Duodenal mucosa (tissue), 2 donors: ENCODE measurements at regions not wholly inside any gene's neighbourhood (a gene's known extent, or its start where the extent isn't known, plus 50 kb on each side); places are given as distances from the start of the nearest gene placed in this dataset.
"Not testable (repeated sequence)": the region's sequence is repeated elsewhere in the genome, so short reads cannot be mapped to it uniquely, and the experiment has no call there.

ENCODE experiments used
- H3K27ac ChIP-seq: one replicate; pipeline ENCODE4 v1.7.0; 2013; ENCODE audit warnings: low read depth, low read length
- H3K27me3 ChIP-seq, 2 donors: one replicate each; pipeline ENCODE4 v1.7.0; 2013; ENCODE audit warnings: low read length in 2 of 2, control low read depth in 1 of 2; ENCODE audit not compliant: insufficient read depth in 2 of 2, control insufficient read depth in 1 of 2
- H3K36me3 ChIP-seq, 2 donors: one replicate each; pipeline ENCODE4 v1.7.0; 2013; ENCODE audit warnings: low read length in 2 of 2, control low read depth in 1 of 2; ENCODE audit not compliant: insufficient read depth in 2 of 2, control insufficient read depth in 1 of 2
- H3K4me1 ChIP-seq, 2 donors: one replicate each; pipeline ENCODE4 v1.7.0; 2013; ENCODE audit warnings: low read length in 2 of 2, control low read depth in 1 of 2; ENCODE audit not compliant: insufficient read depth in 2 of 2, control insufficient read depth in 1 of 2
- H3K4me3 ChIP-seq, 2 donors: one replicate each; pipeline ENCODE4 v1.7.0; 2013; ENCODE audit warnings: low read length in 2 of 2, low read depth in 1 of 2
- H3K9ac ChIP-seq, 2 donors: one replicate each; pipeline ENCODE4 v1.7.0; 2013; ENCODE audit warnings: low read length in 2 of 2, low read depth in 1 of 2
- H3K9me3 ChIP-seq, 2 donors: one replicate each; pipeline ENCODE4 v1.7.0; 2013; ENCODE audit warnings: low read length in 2 of 2, control low read depth in 1 of 2; ENCODE audit not compliant: control insufficient read depth in 1 of 2

GRCh38 chr10:9922126-9922870 lies 1095.4 kb upstream of the CELF2 start:
- H3K27me3 ChIP-seq: no peaks in the 10 kb centered on the region
- no peaks in the 10 kb centered on the region for H3K36me3 ChIP-seq
- no peak overlapping the region for H3K9ac ChIP-seq
- no peak overlapping the region for H3K27ac ChIP-seq
- no peaks in the 10 kb centered on the region for H3K4me1 ChIP-seq
- no peaks in the 10 kb centered on the region for H3K9me3 ChIP-seq
- no peak overlapping the region for H3K4me3 ChIP-seq

GRCh38 chr10:9926003-9926402 lies 1091.7 kb upstream of the CELF2 start:
- Histone ChIP-seq H3K4me1 (no peaks in the 10 kb centered on the region), H3K36me3 (no peaks in the 10 kb centered on the region), H3K9ac (no peak overlapping the region), H3K27me3 (no peaks in the 10 kb centered on the region), H3K27ac (no peak overlapping the region), H3K4me3 (no peak overlapping the region), H3K9me3 (no peaks in the 10 kb centered on the region)

- H3K27ac ChIP-seq: no peak overlapping the region
These were observed 1090.8 kb upstream of the CELF2 start for GRCh38 chr10:9926881-9927280.

GRCh38 chr10:9939716-9940115 lies 1078.0 kb upstream of the CELF2 start:
- Histone ChIP-seq H3K9me3 (no peaks in the 10 kb centered on the region), H3K9ac (no peak overlapping the region), H3K36me3 (no peaks in the 10 kb centered on the region), H3K27me3 (no peaks in the 10 kb centered on the region), H3K4me3 (no peak overlapping the region), H3K27ac (no peak overlapping the region), H3K4me1 (no peaks in the 10 kb centered on the region)

More at GRCh38 chr10:9926881-9927280, 1090.8 kb upstream of the CELF2 start:
- Histone ChIP-seq H3K9me3 (no peaks in the 10 kb centered on the region), H3K9ac (no peak overlapping the region), H3K27me3 (no peaks in the 10 kb centered on the region), H3K4me1 (no peaks in the 10 kb centered on the region), H3K4me3 (no peak overlapping the region), H3K36me3 (no peaks in the 10 kb centered on the region)

GRCh38 chr10:9944690-9945089 lies 1073.0 kb upstream of the CELF2 start:
- no peaks in the 10 kb centered on the region for H3K9me3 ChIP-seq
- no peak overlapping the region for H3K4me3 ChIP-seq
- H3K36me3 ChIP-seq: no peaks in the 10 kb centered on the region
- no peaks in the 10 kb centered on the region for H3K27me3 ChIP-seq
- H3K27ac ChIP-seq: no peak overlapping the region
- no peak overlapping the region for H3K9ac ChIP-seq
- H3K4me1 ChIP-seq: peaks cover 2 to 10% of the 10 kb centered on the region in 2 donors

- no peak overlapping the region for H3K9ac ChIP-seq
- no peak overlapping the region for H3K4me3 ChIP-seq
- no peaks in the 10 kb centered on the region for H3K27me3 ChIP-seq
- no peak overlapping the region for H3K27ac ChIP-seq
- H3K9me3 ChIP-seq: no peaks in the 10 kb centered on the region
- H3K4me1 ChIP-seq: peaks cover 2 to 10% of the 10 kb centered on the region in 2 donors
- H3K36me3 ChIP-seq: no peaks in the 10 kb centered on the region
These were observed 1067.6 kb upstream of the CELF2 start for GRCh38 chr10:9950070-9950469.

- no peaks in the 10 kb centered on the region for H3K9me3 ChIP-seq
- H3K4me3 ChIP-seq: no peak overlapping the region
- peaks cover 2 to 7% of the 10 kb centered on the region in 2 donors for H3K4me1 ChIP-seq
- H3K27me3 ChIP-seq: no peaks in the 10 kb centered on the region
- H3K36me3 ChIP-seq: no peaks in the 10 kb centered on the region
- H3K27ac ChIP-seq: no peak overlapping the region
- no peak overlapping the region for H3K9ac ChIP-seq
These were observed 1066.0 kb upstream of the CELF2 start for GRCh38 chr10:9951481-9952257.

GRCh38 chr10:9957351-9957750 lies 1060.3 kb upstream of the CELF2 start:
- H3K9ac ChIP-seq: no peak overlapping the region
- H3K4me3 ChIP-seq: no peak overlapping the region
- H3K4me1 ChIP-seq: no peaks in the 10 kb centered on the region
- H3K27ac ChIP-seq: no peak overlapping the region
- no peaks in the 10 kb centered on the region for H3K9me3 ChIP-seq
- no peaks in the 10 kb centered on the region for H3K36me3 ChIP-seq
- no peaks in the 10 kb centered on the region for H3K27me3 ChIP-seq

- not testable (repeated sequence) for H3K9ac ChIP-seq, H3K36me3 ChIP-seq, H3K27me3 ChIP-seq, H3K4me3 ChIP-seq, H3K9me3 ChIP-seq, H3K4me1 ChIP-seq, H3K27ac ChIP-seq
These were observed 1059.8 kb upstream of the CELF2 start for GRCh38 chr10:9957876-9958275.

GRCh38 chr10:9965341-9965740 lies 1052.3 kb upstream of the CELF2 start:
- Histone ChIP-seq H3K27me3 (no peaks in the 10 kb centered on the region), H3K4me3 (no peak overlapping the region), H3K9me3 (no peaks in the 10 kb centered on the region), H3K27ac (no peak overlapping the region), H3K9ac (no peak overlapping the region), H3K36me3 (no peaks in the 10 kb centered on the region), H3K4me1 (no peaks in the 10 kb centered on the region)
